ENCODE measurements at regions not wholly inside any gene's neighbourhood (a gene's known extent, or its start where the extent isn't known, plus 50 kb on each side); places are given as distances from the start of the nearest gene placed in this dataset.

GRCh38 chr2:223264541-223265193 lies 212.7 kb downstream of the KCNE4 start:
- H3K27ac Mint-ChIP-seq: no peak overlapping the region

More at GRCh38 chr2:223264541-223265193, 212.7 kb downstream of the KCNE4 start:
- TF ChIP-seq CTCF (conservative IDR thresholded peaks at IDR 0.05): no peak
- Histone ChIP-seq H3T11ph (ENCODE audit: low read length) (no peak overlapping the region), H3K27ac (ENCODE audit: insufficient read length, low read depth, low read length) (no peak overlapping the region), H3K4me2 (ENCODE audit: insufficient read depth, insufficient read length, low read length) (no peak overlapping the region), H4K20me1 (ENCODE audit: control insufficient read depth, insufficient read depth, insufficient read length) (no peaks in the 10 kb centered on the region), H2AFZ (ENCODE audit: low read length) (no peak overlapping the region), H3K4me1 (ENCODE audit: insufficient read depth, low read length) (no peaks in the 10 kb centered on the region), H2BK5ac (ENCODE audit: insufficient read length, low read length) (no peak overlapping the region), H3K4ac (ENCODE audit: low read depth, low read length) (no peak overlapping the region), H3K23me2 (ENCODE audit: insufficient read length, low read depth, low read length, poor library complexity, severe bottlenecking) (no peaks in the 10 kb centered on the region), H3K79me1 (ENCODE audit: insufficient read depth, low read depth, low read length, poor library complexity, severe bottlenecking) (no peaks in the 10 kb centered on the region), H4K8ac (replicated peaks; ENCODE audit: insufficient read length, low read depth, low read length) (no peak overlapping the region), H3K23ac (ENCODE audit: insufficient read length, low read depth, low read length) (no peak overlapping the region), H3K9me3 (ENCODE audit: control insufficient read depth, low read depth, low read length) (no peaks in the 10 kb centered on the region), H3K9ac (ENCODE audit: extremely low read depth, insufficient read length, low read length) (no peak overlapping the region), H4K5ac (ENCODE audit: insufficient read length, low read depth, low read length) (no peak overlapping the region), H4K91ac (ENCODE audit: insufficient read length, low read depth, low read length) (no peak overlapping the region), H2BK120ac (ENCODE audit: low read depth, low read length, poor library complexity, severe bottlenecking) (no peak overlapping the region), H2BK12ac (ENCODE audit: insufficient read length, low read depth, low read length) (no peak overlapping the region), H2AK5ac (ENCODE audit: insufficient read length, low read length) (no peak overlapping the region), H3K56ac (ENCODE audit: insufficient read length, low read depth, low read length) (no peak overlapping the region), H3K14ac (ENCODE audit: insufficient read depth, low read length) (no peak overlapping the region), H3K79me2 (ENCODE audit: insufficient read depth, low read length) (no peaks in the 10 kb centered on the region), H3K18ac (ENCODE audit: insufficient read length, low read depth, low read length) (no peak overlapping the region), H2BK15ac (ENCODE audit: low read depth, low read length) (no peak overlapping the region), H3K27me3 (ENCODE audit: insufficient read depth, low read length) (no peaks in the 10 kb centered on the region), H2BK20ac (ENCODE audit: low read depth, low read length, poor library complexity, severe bottlenecking) (no peak overlapping the region)
- peaks cover 0 to 6% of the 10 kb centered on the region in 2 experiments; a peak in 2 of 4 replicates for H3K4me1 Mint-ChIP-seq
- DNase-seq: no peak
- no CpG with 5 or more reads among the region's 2 CpGs for WGBS (ENCODE audit: extremely low coverage, insufficient read length, low lambda C conversion rate)
- H3K4me3 Mint-ChIP-seq: no peak overlapping the region
- H3K36me3 Mint-ChIP-seq (ENCODE audit: insufficient read depth in 1 of 3, low read depth in 3 of 3): no peaks in the 10 kb centered on the region
- H3K27me3 Mint-ChIP-seq (ENCODE audit: low read depth): peaks cover 2% of the 10 kb centered on the region; the same call in 1 of the 2 replicates
- no peaks in the 10 kb centered on the region for H3K9me3 Mint-ChIP-seq

All from H9 (cell line).